HK-2 (cell line): ENCODE measurements at regions not wholly inside any gene's neighbourhood (a gene's known extent, or its start where the extent isn't known, plus 50 kb on each side); places are given as distances from the start of the nearest gene placed in this dataset.

Experiments
- DNase-seq: peaks from one replicate; pipeline ENCODE4 v3.0.0-alpha.2; 2018; ENCODE audit not compliant: unreplicated experiment

- DNase-seq, result no peak
Observed at GRCh38 chr4:34170946-34171345, 2073.4 kb downstream of the ARAP2 start.

- DNase-seq, result no peak
Observed at GRCh38 chr4:34176609-34177008, 2067.7 kb downstream of the ARAP2 start.

GRCh38 chr4:34178476-34178875 lies 2065.8 kb downstream of the ARAP2 start:
- DNase-seq, result no peak

- DNase-seq, result peak; percentile 13
Observed at GRCh38 chr4:34181311-34181841, 2062.9 kb downstream of the ARAP2 start.

GRCh38 chr4:34181891-34182290 lies 2062.4 kb downstream of the ARAP2 start:
- DNase-seq, result no peak

GRCh38 chr4:34182306-34182705 lies 2062.0 kb downstream of the ARAP2 start:
- no peak for DNase-seq

- DNase-seq, result no peak
Observed at GRCh38 chr4:34183926-34184325, 2060.4 kb downstream of the ARAP2 start.

GRCh38 chr4:34187056-34187455 lies 2057.3 kb downstream of the ARAP2 start:
- DNase-seq, result no peak

GRCh38 chr4:34191443-34191842 lies 2052.9 kb downstream of the ARAP2 start:
- no peak for DNase-seq

- no peak for DNase-seq
Observed at GRCh38 chr4:34193451-34194154, 2050.7 kb downstream of the ARAP2 start.

GRCh38 chr4:34194585-34194984 lies 2049.7 kb downstream of the ARAP2 start:
- no peak for DNase-seq

GRCh38 chr4:34196375-34196774 lies 2047.9 kb downstream of the ARAP2 start:
- no peak for DNase-seq

- no peak for DNase-seq
Observed at GRCh38 chr4:34198966-34199365, 2045.3 kb downstream of the ARAP2 start.

GRCh38 chr4:34200535-34200934 lies 2043.8 kb downstream of the ARAP2 start:
- no peak for DNase-seq

- no peak for DNase-seq
Observed at GRCh38 chr4:34202154-34202553, 2042.2 kb downstream of the ARAP2 start.

GRCh38 chr4:34220601-34221000 lies 2023.7 kb downstream of the ARAP2 start:
- no peak for DNase-seq

- DNase-seq, result no peak
Observed at GRCh38 chr4:34221986-34222385, 2022.3 kb downstream of the ARAP2 start.

- no peak for DNase-seq
Observed at GRCh38 chr4:34236118-34236517, 2008.2 kb downstream of the ARAP2 start.

- no peak for DNase-seq
Observed at GRCh38 chr4:34245276-34245675, 1999.0 kb downstream of the ARAP2 start.

- no peak for DNase-seq
Observed at GRCh38 chr4:34250562-34250961, 1993.8 kb downstream of the ARAP2 start.

- DNase-seq, result no peak
Observed at GRCh38 chr4:34253239-34253638, 1991.1 kb downstream of the ARAP2 start.

GRCh38 chr4:34258176-34258575 lies 1986.1 kb downstream of the ARAP2 start:
- no peak for DNase-seq

- no peak for DNase-seq
Observed at GRCh38 chr4:34261799-34262314, 1982.5 kb downstream of the ARAP2 start.

- DNase-seq, result no peak
Observed at GRCh38 chr4:34269613-34270012, 1974.7 kb downstream of the ARAP2 start.
